ENCODE measurements at regions not wholly inside any gene's neighbourhood (a gene's known extent, or its start where the extent isn't known, plus 50 kb on each side); places are given as distances from the start of the nearest gene placed in this dataset.

DNA sequence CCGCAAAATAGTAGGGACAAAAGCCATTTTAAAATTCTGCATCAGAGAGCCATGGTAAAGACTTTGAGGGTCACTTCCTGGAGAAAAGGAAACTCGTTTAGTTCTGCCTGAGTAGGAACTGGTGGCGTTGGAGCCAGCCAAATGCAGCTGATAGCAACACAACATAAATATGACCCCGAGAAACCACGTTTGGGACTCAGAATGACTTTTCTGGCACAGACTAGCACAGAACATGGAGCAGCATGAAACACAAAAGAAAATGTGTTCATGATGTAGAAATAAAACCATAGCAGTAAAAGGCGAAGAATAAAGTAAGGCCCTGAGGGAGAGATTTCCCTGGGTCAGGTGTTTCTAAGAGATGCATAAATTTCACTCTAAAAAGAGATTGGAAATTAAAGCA is 149.2 kb upstream of the KLHL29 start:
- no peak for TF ChIP-seq EZH2 (IDR thresholded peaks at IDR 0.05; ENCODE audit: low read length, missing control alignments)
- TF ChIP-seq, protein P1, sequence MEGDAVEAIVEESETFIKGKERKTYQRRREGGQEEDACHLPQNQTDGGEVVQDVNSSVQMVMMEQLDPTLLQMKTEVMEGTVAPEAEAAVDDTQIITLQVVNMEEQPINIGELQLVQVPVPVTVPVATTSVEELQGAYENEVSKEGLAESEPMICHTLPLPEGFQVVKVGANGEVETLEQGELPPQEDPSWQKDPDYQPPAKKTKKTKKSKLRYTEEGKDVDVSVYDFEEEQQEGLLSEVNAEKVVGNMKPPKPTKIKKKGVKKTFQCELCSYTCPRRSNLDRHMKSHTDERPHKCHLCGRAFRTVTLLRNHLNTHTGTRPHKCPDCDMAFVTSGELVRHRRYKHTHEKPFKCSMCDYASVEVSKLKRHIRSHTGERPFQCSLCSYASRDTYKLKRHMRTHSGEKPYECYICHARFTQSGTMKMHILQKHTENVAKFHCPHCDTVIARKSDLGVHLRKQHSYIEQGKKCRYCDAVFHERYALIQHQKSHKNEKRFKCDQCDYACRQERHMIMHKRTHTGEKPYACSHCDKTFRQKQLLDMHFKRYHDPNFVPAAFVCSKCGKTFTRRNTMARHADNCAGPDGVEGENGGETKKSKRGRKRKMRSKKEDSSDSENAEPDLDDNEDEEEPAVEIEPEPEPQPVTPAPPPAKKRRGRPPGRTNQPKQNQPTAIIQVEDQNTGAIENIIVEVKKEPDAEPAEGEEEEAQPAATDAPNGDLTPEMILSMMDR (conservative IDR thresholded peaks at IDR 0.05 in 1 of 2, IDR thresholded peaks at IDR 0.05 in 1 of 2; ENCODE audit: low read depth in 1 of 2, low read length in 2 of 2), result no peak
